B cell (primary cell): ENCODE measurements at regions not wholly inside any gene's neighbourhood (a gene's known extent, or its start where the extent isn't known, plus 50 kb on each side); places are given as distances from the start of the nearest gene placed in this dataset.

ENCODE experiments used
- ATAC-seq: fragments of 200-7000 bp; cut with Tn5 transposase; one replicate; pipeline ENCODE4 v1.10.0; 2021; ENCODE audit warnings: low read depth, mild to moderate bottlenecking, moderate number of reproducible peaks, moderate library complexity
- CTCF ChIA-PET: fragments of 350-600 bp; sonication (Branson Sonifier 250); formaldehyde crosslinking; loops from one replicate; lab custom pipeline; 2021; ENCODE audit warnings: antibody characterized with exemption, inconsistent platforms; lab: Charles Lee
- POLR2A ChIA-PET: fragments of 350-600 bp; sonication (Branson Sonifier 250); formaldehyde crosslinking; loops from one replicate; lab custom pipeline; 2021; ENCODE audit warnings: antibody characterized with exemption; lab: Charles Lee
- DNase-seq: peaks from one replicate; pipeline ENCODE4 v3.0.0; 2013
- H2AFZ ChIP-seq: 2 replicates; pipeline ENCODE4 v1.6.1; 2012; ENCODE audit warnings: mild to moderate bottlenecking, low read depth, low read length; ENCODE audit not compliant: insufficient read depth, poor library complexity, severe bottlenecking
- H3K27ac ChIP-seq, 2 donors: 1 replicate in 1 of 2; 2 replicates in 1 of 2; pipeline ENCODE4 v1.5.1; 2012 to 2013; ENCODE audit warnings: low read length in 2 of 2, mild to moderate bottlenecking in 2 of 2, moderate library complexity in 1 of 2
- H3K27me3 ChIP-seq, 4 experiments: fragments of 200-600 bp in 1 of 4; sonication (generic) in 1 of 4; replicated peaks in 1 of 4; 1 replicate in 2 of 4; 2 replicates in 2 of 4; pipeline versions ENCODE4 v1.6.1 to v1.7.0; 2013 to 2016; ENCODE audit warnings: low read length in 3 of 4, mild to moderate bottlenecking in 2 of 4, mixed read lengths in 1 of 4, moderate library complexity in 1 of 4; ENCODE audit not compliant: insufficient read depth in 4 of 4, control insufficient read depth in 3 of 4; ENCODE audit errors: control extremely low read depth in 1 of 4
- H3K36me3 ChIP-seq, 2 experiments: replicated peaks in 1 of 2; 1 replicate in 1 of 2; 2 replicates in 1 of 2; pipeline versions ENCODE4 v1.6.1 to v1.7.1; 2013; ENCODE audit warnings: low read length in 1 of 2; ENCODE audit not compliant: insufficient read depth in 2 of 2, control insufficient read depth in 1 of 2; ENCODE audit errors: control extremely low read depth in 1 of 2, extremely low read depth in 1 of 2
- H3K4me1 ChIP-seq, 2 donors: fragments of 200-600 bp in 1 of 2; sonication (generic) in 1 of 2; 1 replicate in 1 of 2; 2 replicates in 1 of 2; pipeline versions ENCODE4 v1.5.1 to v1.6.1; 2013 to 2017; ENCODE audit warnings: low read length in 2 of 2; ENCODE audit not compliant: control insufficient read depth in 2 of 2, insufficient read depth in 2 of 2
- H3K4me2 ChIP-seq: replicated peaks from 2 replicates; pipeline ENCODE3; 2012; ENCODE audit warnings: mild to moderate bottlenecking, low read depth, low read length; ENCODE audit not compliant: poor library complexity, severe bottlenecking
- H3K4me3 ChIP-seq, 5 experiments: fragments of 200-600 bp in 1 of 5; sonication (generic) in 1 of 5; 1 replicate in 3 of 5; 2 replicates in 2 of 5; pipeline versions ENCODE4 v1.5.1 to v1.7.0; 2011 to 2016; ENCODE audit warnings: low read length in 4 of 5, mild to moderate bottlenecking in 4 of 5, low read depth in 2 of 5, control low read depth in 1 of 5, moderate library complexity in 1 of 5; ENCODE audit not compliant: insufficient read depth in 1 of 5; ENCODE audit errors: control extremely low read depth in 1 of 5, extremely low read depth in 1 of 5
- H3K79me2 ChIP-seq: fragments of 200-600 bp; sonication (generic); one replicate; pipeline ENCODE4 v1.6.0; 2016; ENCODE audit warnings: low read length; ENCODE audit not compliant: control insufficient read depth, insufficient read depth
- H3K9ac ChIP-seq: fragments of 200-600 bp; sonication (generic); 2 replicates; pipeline ENCODE4 v1.6.1; 2017; ENCODE audit warnings: mild to moderate bottlenecking, low read length, moderate library complexity
- H3K9me3 ChIP-seq, 3 donors: one replicate each; pipeline versions ENCODE4 v1.6.1 to v1.7.1; 2013; ENCODE audit warnings: low read length in 2 of 3; ENCODE audit not compliant: control insufficient read depth in 2 of 3, insufficient read depth in 1 of 3; ENCODE audit errors: control extremely low read depth in 1 of 3
- H4K20me1 ChIP-seq: 2 replicates; pipeline ENCODE4 v1.6.0; 2012; ENCODE audit warnings: mild to moderate bottlenecking, low read length; ENCODE audit not compliant: insufficient read depth, control insufficient read depth, poor library complexity, severe bottlenecking
- H3K27ac Mint-ChIP-seq: one replicate; pipeline ENCODE4 v1.8.0; 2021; ENCODE audit warnings: mixed read lengths
- H3K27me3 Mint-ChIP-seq: one replicate; pipeline ENCODE4 v1.8.0; 2021; ENCODE audit warnings: mixed read lengths
- H3K4me1 Mint-ChIP-seq: one replicate; pipeline ENCODE4 v1.8.0; 2021; ENCODE audit warnings: mixed read lengths
- H3K4me3 Mint-ChIP-seq: one replicate; pipeline ENCODE4 v1.8.0; 2021; ENCODE audit warnings: mixed read lengths
- H3K9me3 Mint-ChIP-seq: one replicate; pipeline ENCODE4 v1.8.0; 2022; ENCODE audit warnings: mixed read lengths; ENCODE audit not compliant: insufficient read depth
- CTCF ChIP-seq: fragments of 200-600 bp; IDR thresholded peaks from one replicate; pipeline ENCODE4 v1.8.0; 2022; ENCODE audit warnings: antibody characterized with exemption, mild to moderate bottlenecking
- EZH2 ChIP-seq: IDR thresholded peaks from 2 replicates; pipeline ENCODE4 v1.6.1; 2012; ENCODE audit warnings: borderline replicate concordance, low read depth, mild to moderate bottlenecking, moderate library complexity, low read length; ENCODE audit not compliant: insufficient read depth, poor library complexity, severe bottlenecking
- WGBS: methylation state at CpG from one replicate; pipeline ENCODE4 v1.1.5; 2013; ENCODE audit warnings: missing lambda C conversion rate; ENCODE audit not compliant: insufficient coverage; 5-methylcytosine and 5-hydroxymethylcytosine counted together
- intact Hi-C: fragments of 100-400 bp; cut with micrococcal nuclease; formaldehyde crosslinking; loops from one replicate; pipeline ENCODE4 v1.10.0; 2022

DNA sequence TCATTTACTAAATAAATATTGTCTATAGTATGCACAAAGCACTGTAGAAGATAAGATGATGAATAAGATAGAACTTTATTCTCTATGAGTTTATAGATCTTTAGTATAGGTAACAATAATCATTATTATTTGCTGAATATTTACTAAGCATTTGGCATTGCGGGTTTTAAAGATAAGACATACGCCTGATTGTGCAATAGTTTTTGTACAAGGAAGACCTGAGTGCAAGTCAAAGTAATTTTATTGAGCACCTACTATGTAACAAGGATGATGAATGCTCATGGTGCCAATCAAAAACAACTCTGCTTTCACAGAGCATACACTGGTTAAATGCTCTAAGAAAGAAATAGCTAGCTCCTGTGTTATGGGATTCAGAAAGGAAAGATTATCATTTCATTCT lies 1461.7 kb upstream of the FLRT2 start:
- H3K36me3 ChIP-seq: no peaks in the 10 kb centered on the region
- ChIA-PET CTCF (no interaction called here), POLR2A (no interaction called here)
- H3K4me1 Mint-ChIP-seq: no peaks in the 10 kb centered on the region
- ATAC-seq (no peak), DNase-seq (no peak)
- H3K27me3 ChIP-seq: no peaks in the 10 kb centered on the region
- no peaks in the 10 kb centered on the region for H3K79me2 ChIP-seq
- no peak overlapping the region for H3K27ac ChIP-seq
- no peak overlapping the region for H3K4me3 Mint-ChIP-seq
- no peaks in the 10 kb centered on the region for H4K20me1 ChIP-seq
- H3K9me3 Mint-ChIP-seq: peaks cover 3% of the 10 kb centered on the region
- H3K4me1 ChIP-seq: no peaks in the 10 kb centered on the region
- intact Hi-C loops: no loop called here
- no peak overlapping the region for H3K4me3 ChIP-seq
- no peaks in the 10 kb centered on the region for H3K27me3 Mint-ChIP-seq
- WGBS: no CpG with 5 or more reads among the region's 2 CpGs
- no peak overlapping the region for H3K27ac Mint-ChIP-seq
- no peak for TF ChIP-seq EZH2
- TF ChIP-seq CTCF: no peak
- H2AFZ ChIP-seq: no peak overlapping the region
- H3K9me3 ChIP-seq: no peaks in the 10 kb centered on the region
- no peak overlapping the region for H3K9ac ChIP-seq
- H3K4me2 ChIP-seq: no peak overlapping the region

DNA sequence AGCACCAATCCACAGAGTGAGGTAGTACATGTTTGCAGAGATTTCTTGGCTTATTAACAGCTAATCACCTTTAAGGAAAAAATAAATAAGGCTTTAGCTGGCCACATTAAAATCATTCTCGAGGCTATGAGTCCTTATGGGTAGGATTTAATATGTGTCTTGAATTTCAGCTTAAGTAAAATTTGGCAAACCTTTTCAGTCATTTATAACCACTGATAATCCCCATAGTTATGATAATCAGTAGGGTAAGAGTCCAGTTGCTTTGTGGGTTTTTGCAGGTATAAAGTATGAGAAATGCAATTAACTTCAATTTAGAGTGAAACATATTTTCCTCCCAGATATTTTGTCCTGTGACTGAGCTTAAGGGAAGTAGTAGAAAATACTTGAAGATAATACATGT lies 1458.9 kb upstream of the FLRT2 start:
- H3K9ac ChIP-seq: no peak overlapping the region
- H3K4me1 ChIP-seq: no peaks in the 10 kb centered on the region
- ATAC-seq: no peak
- H4K20me1 ChIP-seq: no peaks in the 10 kb centered on the region
- CTCF ChIA-PET: no interaction called here
- no peak for TF ChIP-seq CTCF
- no peak for TF ChIP-seq EZH2
- H3K4me3 ChIP-seq: no peak overlapping the region
- H3K36me3 ChIP-seq: no peaks in the 10 kb centered on the region
- no peak overlapping the region for H3K4me3 Mint-ChIP-seq
- H3K9me3 ChIP-seq: peaks cover 0 to 1% (median 0%) of the 10 kb centered on the region in 3 donors
- H2AFZ ChIP-seq: no peak overlapping the region
- no peaks in the 10 kb centered on the region for H3K79me2 ChIP-seq
- no peaks in the 10 kb centered on the region for H3K27me3 Mint-ChIP-seq
- no peak for DNase-seq
- H3K27me3 ChIP-seq: no peaks in the 10 kb centered on the region
- H3K27ac ChIP-seq: no peak overlapping the region
- POLR2A ChIA-PET: no interaction called here
- no CpG with 5 or more reads among the region's 1 CpG for WGBS
- H3K27ac Mint-ChIP-seq: no peak overlapping the region
- no peak overlapping the region for H3K4me2 ChIP-seq
- H3K4me1 Mint-ChIP-seq: no peaks in the 10 kb centered on the region
- intact Hi-C loops: no loop called here
- peaks cover 9% of the 10 kb centered on the region for H3K9me3 Mint-ChIP-seq
